IMR-90 (cell line): ENCODE measurements at regions not wholly inside any gene's neighbourhood (a gene's known extent, or its start where the extent isn't known, plus 50 kb on each side); places are given as distances from the start of the nearest gene placed in this dataset.

Experiments
- ATAC-seq: fragments of 200-7000 bp; cut with Tn5 transposase; 2 replicates; pipeline ENCODE4 v1.9.1; 2020; ENCODE audit warnings: low read depth, mild to moderate bottlenecking, moderate library complexity
- BruUV-seq: library from RNA; stranded (reverse); fragments of 400-500 nt; replicated peaks from 2 replicates; lab custom pipeline; 2021; lab: Mats Ljungman, UMichigan
- CTCF ChIA-PET: fragments of 300-600 bp; formaldehyde crosslinking; extraction: SDS; loops from one replicate; lab custom pipeline; 2021; ENCODE audit warnings: antibody characterized with exemption; lab: Yijun Ruan, JAX
- POLR2A ChIA-PET: fragments of 300-600 bp; sonication (Branson Sonifier 250); formaldehyde crosslinking; loops from one replicate; lab custom pipeline; 2022; ENCODE audit warnings: antibody characterized with exemption; ENCODE audit not compliant: unreplicated experiment; lab: Charles Lee
- DNase-seq: peaks from one replicate; pipeline ENCODE4 v3.0.0; 2013
- H2AFZ ChIP-seq: replicated peaks from 2 replicates; pipeline ENCODE3; 2013; ENCODE audit warnings: low read length, mild to moderate bottlenecking; ENCODE audit not compliant: poor library complexity
- H2AK5ac ChIP-seq: 2 replicates; pipeline ENCODE4 v1.6.1; 2013; ENCODE audit warnings: low read depth, low read length, inconsistent platforms
- H2AK9ac ChIP-seq: replicated peaks from 2 replicates; pipeline ENCODE3; 2013; ENCODE audit warnings: mild to moderate bottlenecking, low read depth, low read length, moderate library complexity; ENCODE audit not compliant: poor library complexity
- H2BK120ac ChIP-seq: 2 replicates; pipeline ENCODE4 v1.6.1; 2013; ENCODE audit warnings: low read depth, low read length, inconsistent platforms
- H2BK15ac ChIP-seq: 3 replicates; pipeline ENCODE4 v1.6.1; 2013; ENCODE audit warnings: low read depth, low read length, inconsistent platforms
- H2BK20ac ChIP-seq: 2 replicates; pipeline ENCODE4 v1.6.1; 2013; ENCODE audit warnings: low read depth, mild to moderate bottlenecking, inconsistent platforms, low read length, moderate library complexity
- H2BK5ac ChIP-seq: 2 replicates; pipeline ENCODE4 v1.6.1; 2013; ENCODE audit warnings: mild to moderate bottlenecking, low read depth, low read length, inconsistent platforms; ENCODE audit not compliant: poor library complexity, severe bottlenecking
- H3K14ac ChIP-seq: replicated peaks from 2 replicates; pipeline ENCODE4 v1.6.1; 2013; ENCODE audit warnings: low read depth, low read length, inconsistent platforms
- H3K18ac ChIP-seq: 2 replicates; pipeline ENCODE4 v1.6.1; 2013; ENCODE audit warnings: low read depth, low read length, control low read depth
- H3K23ac ChIP-seq: 2 replicates; pipeline ENCODE4 v1.6.1; 2013; ENCODE audit warnings: low read depth, low read length, inconsistent platforms
- H3K27ac ChIP-seq: 2 replicates; pipeline ENCODE4 v1.5.1; 2013; ENCODE audit warnings: mild to moderate bottlenecking, control low read depth, low read length; ENCODE audit not compliant: insufficient read depth
- H3K27me3 ChIP-seq: 2 replicates; pipeline ENCODE4 v1.6.1; 2013; ENCODE audit warnings: low read length; ENCODE audit not compliant: control insufficient read depth, insufficient read depth
- H3K36me3 ChIP-seq: 2 replicates; pipeline ENCODE4 v1.6.1; 2013; ENCODE audit warnings: low read length, mixed read lengths; ENCODE audit not compliant: control insufficient read depth, insufficient read depth
- H3K4ac ChIP-seq: 2 replicates; pipeline ENCODE4 v1.6.1; 2013; ENCODE audit warnings: low read depth, low read length, inconsistent platforms
- H3K4me1 ChIP-seq: 2 replicates; pipeline ENCODE4 v1.6.1; 2013; ENCODE audit warnings: low read length, mixed read lengths; ENCODE audit not compliant: control insufficient read depth, insufficient read depth
- H3K4me2 ChIP-seq: 2 replicates; pipeline ENCODE4 v1.6.1; 2013; ENCODE audit warnings: low read depth, mild to moderate bottlenecking, control low read depth, low read length, moderate library complexity
- H3K4me3 ChIP-seq: 2 replicates; pipeline ENCODE4 v1.5.1; 2013; ENCODE audit warnings: low read depth, mild to moderate bottlenecking, control low read depth, low read length, moderate library complexity; ENCODE audit not compliant: insufficient read depth
- H3K56ac ChIP-seq: 2 replicates; pipeline ENCODE4 v1.6.1; 2013; ENCODE audit warnings: low read length, inconsistent platforms; ENCODE audit not compliant: insufficient read depth; ENCODE audit errors: extremely low read depth
- H3K79me1 ChIP-seq, 2 experiments: 2 replicates each; pipeline ENCODE4 v1.6.1; 2013; ENCODE audit warnings: low read length in 2 of 2, inconsistent platforms in 1 of 2, low read depth in 1 of 2
- H3K9ac ChIP-seq: 2 replicates; pipeline ENCODE4 v1.6.1; 2013; ENCODE audit warnings: low read depth, low read length, control low read depth
- H3K9me1 ChIP-seq: 2 replicates; pipeline ENCODE4 v1.6.1; 2013; ENCODE audit warnings: low read length, inconsistent platforms; ENCODE audit not compliant: insufficient read depth
- H3K9me3 ChIP-seq: 2 replicates; pipeline ENCODE4 v1.6.1; 2013; ENCODE audit warnings: low read length; ENCODE audit not compliant: control insufficient read depth, insufficient read depth
- H4K20me1 ChIP-seq: 2 replicates; pipeline ENCODE4 v1.6.1; 2013; ENCODE audit warnings: low read length, inconsistent platforms; ENCODE audit not compliant: insufficient read depth
- H4K5ac ChIP-seq: 2 replicates; pipeline ENCODE4 v1.6.1; 2013; ENCODE audit warnings: mild to moderate bottlenecking, low read depth, low read length, control low read depth
- H4K8ac ChIP-seq, 2 experiments: 2 replicates each; pipeline ENCODE4 v1.6.1; 2013; ENCODE audit warnings: low read depth in 2 of 2, low read length in 2 of 2, control low read depth in 1 of 2, inconsistent platforms in 1 of 2
- H4K91ac ChIP-seq: 2 replicates; pipeline ENCODE4 v1.6.1; 2013; ENCODE audit warnings: low read depth, low read length, inconsistent platforms; ENCODE audit not compliant: insufficient read depth
- CEBPB ChIP-seq: IDR thresholded peaks from 2 replicates; pipeline ENCODE4 v1.6.1; 2012; ENCODE audit warnings: low read depth, low read length, improper control_type of control experiment
- CHD1 ChIP-seq: IDR thresholded peaks from 2 replicates; pipeline ENCODE4 v1.6.1; 2012; ENCODE audit warnings: low read depth, low read length, improper control_type of control experiment
- CTCF ChIP-seq: conservative IDR thresholded peaks from 2 replicates; pipeline ENCODE4 v1.5.1; 2012; ENCODE audit warnings: mild to moderate bottlenecking, low read depth, low read length, improper control_type of control experiment
- FOS ChIP-seq: fragments of 150-350 bp; IDR thresholded peaks from 2 replicates; pipeline ENCODE4 v1.6.1; 2016; ENCODE audit warnings: low read depth, low read length
- MAFK ChIP-seq: IDR thresholded peaks from 2 replicates; pipeline ENCODE4 v1.6.1; 2012; ENCODE audit warnings: low read depth, low read length, improper control_type of control experiment
- MAZ ChIP-seq: IDR thresholded peaks from 2 replicates; pipeline ENCODE4 v1.6.1; 2012; ENCODE audit warnings: low read depth, mild to moderate bottlenecking, low read length, improper control_type of control experiment, moderate library complexity, borderline replicate concordance
- MXI1 ChIP-seq: IDR thresholded peaks from 2 replicates; pipeline ENCODE4 v1.6.1; 2012; ENCODE audit warnings: low read depth, mild to moderate bottlenecking, low read length, moderate library complexity, borderline replicate concordance
- RAD21 ChIP-seq: IDR thresholded peaks from 2 replicates; pipeline ENCODE4 v1.6.1; 2012; ENCODE audit warnings: low read length, improper control_type of control experiment
- RCOR1 ChIP-seq: IDR thresholded peaks from 2 replicates; pipeline ENCODE4 v1.6.1; 2012; ENCODE audit warnings: mild to moderate bottlenecking, low read length, improper control_type of control experiment; ENCODE audit not compliant: insufficient replicate concordance
- WGBS, 2 experiments: methylation state at CpG; one replicate each; pipeline versions ENCODE4 v1.1.5 to v1.1.7; 2013; ENCODE audit warnings: missing lambda C conversion rate in 2 of 2; ENCODE audit not compliant: insufficient read length in 1 of 2; ENCODE audit errors: extremely low coverage in 2 of 2; 5-methylcytosine and 5-hydroxymethylcytosine counted together
- dilution Hi-C: fragments of 300-500 bp; cut with HindIII; formaldehyde crosslinking; loops from one replicate; pipeline ENCODE4 v1.14.3; 2018; ENCODE audit warnings: low sequenced_read_pairs; ENCODE audit not compliant: unreplicated experiment
- in situ Hi-C: fragments of 300-500 bp; cut with MboI; formaldehyde crosslinking; loops from 3 replicates; pipeline ENCODE4 v1.14.3; 2019; ENCODE audit warnings: low sequenced_read_pairs, inconsistent platforms, mixed read lengths
- intact Hi-C: fragments of 100-400 bp; cut with micrococcal nuclease; formaldehyde crosslinking; loops from 2 replicates; pipeline ENCODE4 v1.10.0; 2022
- TF ChIP-seq, protein P1 (sequence below): fragments of 150-350 bp; IDR thresholded peaks from 2 replicates; pipeline ENCODE4 v1.6.1; 2017; ENCODE audit warnings: mild to moderate bottlenecking, antibody characterized with exemption, low read length, low read depth
- TF ChIP-seq, protein P2 (sequence below): fragments of 150-350 bp; IDR thresholded peaks from 2 replicates; pipeline ENCODE4 v1.6.1; 2016; ENCODE audit warnings: low read depth, mild to moderate bottlenecking, low read length, moderate library complexity, borderline replicate concordance

- no peak overlapping the region for H3K9ac ChIP-seq
- H2BK5ac ChIP-seq, result no peak overlapping the region
- no peak overlapping the region for H3K18ac ChIP-seq
- no peaks in the 10 kb centered on the region for H3K9me1 ChIP-seq
- no peaks in the 10 kb centered on the region for H3K79me1 ChIP-seq
- no peak overlapping the region for H2BK120ac ChIP-seq
- no peak overlapping the region for H2BK20ac ChIP-seq
- H3K14ac ChIP-seq, result no peak overlapping the region
- no peaks in the 10 kb centered on the region for H4K20me1 ChIP-seq
- H3K23ac ChIP-seq, result no peak overlapping the region
- no TSS peak for BruUV-seq
- no peak overlapping the region for H4K91ac ChIP-seq
- H4K5ac ChIP-seq, result no peak overlapping the region
- CTCF ChIA-PET, result no interaction called here
- H3K27ac ChIP-seq, result no peak overlapping the region
- H3K9me3 ChIP-seq, result no peaks in the 10 kb centered on the region
- H3K4me2 ChIP-seq, result no peak overlapping the region
- no peak overlapping the region for H3K4ac ChIP-seq
- TF ChIP-seq MAZ, result no peak
- TF ChIP-seq MXI1, result no peak
- TF ChIP-seq, protein P1, sequence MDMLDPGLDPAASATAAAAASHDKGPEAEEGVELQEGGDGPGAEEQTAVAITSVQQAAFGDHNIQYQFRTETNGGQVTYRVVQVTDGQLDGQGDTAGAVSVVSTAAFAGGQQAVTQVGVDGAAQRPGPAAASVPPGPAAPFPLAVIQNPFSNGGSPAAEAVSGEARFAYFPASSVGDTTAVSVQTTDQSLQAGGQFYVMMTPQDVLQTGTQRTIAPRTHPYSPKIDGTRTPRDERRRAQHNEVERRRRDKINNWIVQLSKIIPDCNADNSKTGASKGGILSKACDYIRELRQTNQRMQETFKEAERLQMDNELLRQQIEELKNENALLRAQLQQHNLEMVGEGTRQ, result no peak
- no peak for TF ChIP-seq FOS
- no peak for TF ChIP-seq CEBPB
- no peak for TF ChIP-seq CTCF
- no peak for TF ChIP-seq MAFK
- TF ChIP-seq RCOR1, result no peak
- TF ChIP-seq RAD21, result no peak
- no peak for TF ChIP-seq CHD1
- TF ChIP-seq, protein P2, sequence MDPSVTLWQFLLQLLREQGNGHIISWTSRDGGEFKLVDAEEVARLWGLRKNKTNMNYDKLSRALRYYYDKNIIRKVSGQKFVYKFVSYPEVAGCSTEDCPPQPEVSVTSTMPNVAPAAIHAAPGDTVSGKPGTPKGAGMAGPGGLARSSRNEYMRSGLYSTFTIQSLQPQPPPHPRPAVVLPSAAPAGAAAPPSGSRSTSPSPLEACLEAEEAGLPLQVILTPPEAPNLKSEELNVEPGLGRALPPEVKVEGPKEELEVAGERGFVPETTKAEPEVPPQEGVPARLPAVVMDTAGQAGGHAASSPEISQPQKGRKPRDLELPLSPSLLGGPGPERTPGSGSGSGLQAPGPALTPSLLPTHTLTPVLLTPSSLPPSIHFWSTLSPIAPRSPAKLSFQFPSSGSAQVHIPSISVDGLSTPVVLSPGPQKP, result no peak
- H2BK15ac ChIP-seq, result no peak overlapping the region
- no peak overlapping the region for H3K56ac ChIP-seq
- peaks cover 3% of the 10 kb centered on the region; the same call in 1 of the 2 replicates for H3K27me3 ChIP-seq
- ATAC-seq, result no peak
- no peak overlapping the region for H2AK9ac ChIP-seq
- no peak overlapping the region for H4K8ac ChIP-seq
- 79% methylated on average over 6 of the region's 13 CpGs; no CpG with 5 or more reads in 1 of the 2 experiments for WGBS, 2 experiments
- intact Hi-C loops, result no loop called here
- dilution Hi-C loops, result no loop called here
- no peak for DNase-seq
- no peak overlapping the region for H3K4me3 ChIP-seq
- POLR2A ChIA-PET, result interaction anchor here (0.5 kb wide), 1 partner anchor 14 kb away, joined by 6 read pairs; no protein-coding TSS in a partner anchor
- no peak overlapping the region for H2AK5ac ChIP-seq
- in situ Hi-C loops, result no loop called here
- no peaks in the 10 kb centered on the region for H3K36me3 ChIP-seq
- H2AFZ ChIP-seq, result no peak overlapping the region
- peaks cover 2% of the 10 kb centered on the region for H3K4me1 ChIP-seq
These were observed 248.7 kb downstream of the ABCC12 start for GRCh38 chr16:47907109-47907508.
